ENCODE measurements at regions not wholly inside any gene's neighbourhood (a gene's known extent, or its start where the extent isn't known, plus 50 kb on each side); places are given as distances from the start of the nearest gene placed in this dataset.
"Not testable (repeated sequence)": the region's sequence is repeated elsewhere in the genome, so short reads cannot be mapped to it uniquely, and the experiment has no call there.

DNA sequence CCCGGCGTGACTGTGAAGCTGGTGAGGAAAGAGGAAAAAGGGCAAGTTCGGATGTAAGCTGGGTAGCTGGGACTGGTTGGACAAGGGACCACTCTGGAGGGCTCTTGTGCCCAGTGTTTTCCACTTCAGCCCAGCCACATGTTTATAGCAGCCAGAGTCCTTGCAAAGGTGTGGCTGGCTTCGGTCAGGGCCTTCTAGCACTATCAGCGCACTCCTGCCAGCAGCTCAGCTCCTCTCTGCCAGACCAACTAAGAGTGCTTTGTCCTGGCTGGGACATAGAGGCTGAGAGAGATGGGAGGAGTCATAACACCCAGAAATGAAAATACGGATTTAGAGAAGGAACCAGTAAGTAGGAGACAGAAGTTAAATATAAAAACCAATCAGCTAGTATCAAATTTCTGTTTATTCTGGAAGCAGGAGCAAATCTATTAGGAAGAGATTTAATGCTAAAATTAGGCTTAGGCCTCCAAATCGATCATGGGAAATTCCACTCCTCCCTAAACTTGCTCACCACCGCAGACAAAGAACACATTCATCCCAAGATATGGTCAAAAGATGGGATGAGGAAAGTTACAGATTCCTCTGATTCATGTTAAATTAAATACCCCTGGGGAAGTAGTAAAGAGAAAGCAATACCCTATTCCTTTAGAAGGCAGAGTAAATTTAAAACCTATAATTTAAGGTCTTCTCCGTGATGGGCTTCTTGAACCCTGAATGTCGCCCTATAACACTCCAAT is 135.0 kb downstream of the RALA start:
- DNase-seq: no peak

DNA sequence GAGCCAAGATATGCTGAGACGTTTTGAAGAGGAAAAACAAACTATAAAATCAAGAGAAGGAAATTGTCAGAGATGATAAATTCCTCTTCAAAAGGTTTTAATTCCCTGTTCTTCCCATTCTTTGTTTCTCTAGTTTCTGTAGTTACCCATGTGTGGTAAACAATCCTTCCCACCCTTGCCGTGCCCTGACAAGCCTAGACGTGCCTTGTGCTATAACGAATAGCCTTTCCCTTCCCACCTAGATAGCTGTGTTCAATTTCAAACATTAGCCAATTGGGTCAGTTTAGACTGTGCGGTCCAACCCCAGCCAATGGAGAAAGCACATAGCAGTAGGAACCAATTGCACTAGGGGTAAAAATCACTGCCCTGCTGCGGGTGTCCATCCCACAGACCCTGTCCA is 138.1 kb downstream of the RALA start:
- peak; percentile 45 for DNase-seq

DNA sequence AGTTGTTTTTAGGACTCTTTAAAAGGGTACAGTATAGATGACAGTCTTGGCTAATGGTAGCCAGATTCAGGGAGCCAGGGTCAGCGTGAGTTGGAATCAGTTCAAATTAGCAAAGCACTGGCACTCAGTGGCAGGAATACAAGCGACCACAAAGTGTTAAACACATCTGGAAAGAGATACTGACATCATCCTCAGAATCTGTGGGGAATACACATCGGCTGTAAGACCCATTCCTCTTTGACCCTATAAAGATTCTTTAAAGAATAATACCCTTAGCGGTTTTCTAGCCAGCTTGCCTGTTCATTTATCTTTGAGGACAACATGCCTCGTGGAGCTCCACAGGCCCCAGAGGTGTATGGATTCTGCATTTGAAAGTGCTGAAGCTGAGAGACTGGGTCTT is 139.1 kb downstream of the RALA start:
- not testable (repeated sequence) for DNase-seq

DNA sequence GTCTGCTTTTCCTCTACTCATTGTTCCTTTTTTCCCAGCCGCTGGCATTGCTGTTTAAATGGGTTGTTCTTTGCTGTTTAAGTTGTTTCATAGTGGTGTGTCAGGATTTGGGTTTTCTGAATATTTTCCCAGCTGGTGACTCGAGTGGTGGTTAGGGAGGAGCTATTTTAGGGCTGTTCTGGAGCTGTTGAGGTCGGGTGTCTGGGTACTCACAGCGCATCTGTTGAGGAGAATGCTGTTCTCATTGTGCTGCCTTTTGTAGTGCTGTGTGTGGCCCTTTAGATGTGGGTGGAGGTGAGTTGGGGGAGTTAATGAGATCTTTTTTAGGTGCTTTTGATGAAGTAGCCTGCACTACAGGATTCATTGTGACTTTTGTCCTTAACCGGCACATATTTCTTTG is 139.5 kb downstream of the RALA start:
- DNase-seq: not testable (repeated sequence)

DNA sequence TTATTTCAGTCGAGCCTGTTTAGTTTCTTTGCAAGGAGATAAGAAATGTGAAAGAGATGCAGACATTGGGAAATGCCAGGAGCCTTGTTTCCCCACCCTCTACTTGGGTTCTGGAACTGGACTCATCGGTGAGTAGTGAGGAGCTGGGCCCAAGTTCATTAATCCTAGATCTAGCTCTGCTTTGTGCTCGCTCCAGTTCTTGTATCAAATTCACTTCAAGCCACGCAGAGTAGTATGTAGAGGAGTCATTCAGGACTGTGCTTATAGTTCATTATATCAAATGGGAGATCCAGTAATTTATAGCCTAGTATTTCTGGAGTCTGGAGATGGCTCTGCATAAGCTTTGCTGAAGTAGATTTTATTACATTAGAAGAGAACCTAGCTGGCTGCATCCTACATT is 142.5 kb downstream of the RALA start:
- not testable (repeated sequence) for DNase-seq

DNA sequence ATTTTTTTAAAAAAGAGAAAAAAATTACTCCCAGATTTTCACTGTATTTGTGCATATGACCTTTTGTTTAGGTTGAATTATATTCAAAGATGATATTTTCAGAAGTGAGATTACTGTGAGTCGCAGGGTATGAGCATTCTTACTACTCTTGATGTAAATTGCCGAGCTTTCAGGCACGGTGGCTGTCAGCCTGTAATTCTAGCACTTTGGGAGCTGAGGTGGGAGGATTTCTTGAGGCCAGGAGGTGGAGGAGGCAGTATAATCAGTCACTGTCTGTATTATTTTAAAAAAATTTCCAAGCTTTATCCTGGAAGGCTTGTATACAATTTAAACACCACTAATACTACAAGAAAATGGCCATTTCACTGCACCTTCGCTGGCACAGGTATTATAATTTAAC is 145.1 kb downstream of the RALA start:
- DNase-seq: not testable (repeated sequence)

DNA sequence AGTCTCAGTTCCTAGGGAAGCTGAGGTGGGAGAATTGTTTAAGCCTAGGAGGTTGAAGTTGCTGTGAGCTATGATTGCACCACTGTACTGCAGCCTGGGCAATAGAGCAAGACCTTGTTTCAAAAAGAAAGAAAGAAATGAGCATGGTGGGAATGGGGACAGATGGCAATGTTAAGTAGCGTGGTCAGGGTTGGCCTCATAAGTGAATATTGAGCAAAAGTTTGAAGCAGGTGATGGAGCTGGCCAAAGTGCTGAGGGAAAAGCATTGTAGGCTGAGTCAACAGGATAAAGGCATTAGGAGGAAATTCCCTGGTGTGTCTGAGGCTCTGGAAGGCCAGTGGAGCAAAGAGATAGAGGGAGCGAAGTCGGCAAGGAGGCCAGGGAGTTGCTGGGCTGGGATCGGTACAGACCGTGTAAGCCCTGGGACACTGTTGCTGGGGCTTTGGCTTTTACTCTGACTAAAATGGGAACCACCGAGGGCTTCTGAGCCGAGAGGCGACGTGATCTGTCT is 151.0 kb downstream of the RALA start:
- DNase-seq: not testable (repeated sequence)

DNA sequence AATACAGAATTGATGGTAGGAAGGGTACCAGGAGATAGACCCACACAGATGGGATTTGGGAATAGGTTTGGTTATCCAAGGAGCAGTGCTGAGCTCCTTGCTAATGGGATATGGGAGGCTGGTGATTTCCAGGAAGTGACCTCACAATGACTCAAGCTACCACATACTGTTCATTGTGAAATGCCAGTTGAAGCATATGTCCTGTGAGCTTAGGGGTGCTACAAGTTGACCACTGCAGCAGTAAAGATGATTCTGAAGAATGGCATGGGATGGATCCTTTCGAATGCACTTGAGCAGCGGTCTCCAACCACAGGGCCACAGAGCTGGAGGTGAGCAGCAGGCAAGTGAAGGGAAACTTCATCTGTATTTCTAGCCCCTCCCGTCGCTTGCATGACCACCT is 158.2 kb downstream of the RALA start:
- DNase-seq: not testable (repeated sequence)

DNA sequence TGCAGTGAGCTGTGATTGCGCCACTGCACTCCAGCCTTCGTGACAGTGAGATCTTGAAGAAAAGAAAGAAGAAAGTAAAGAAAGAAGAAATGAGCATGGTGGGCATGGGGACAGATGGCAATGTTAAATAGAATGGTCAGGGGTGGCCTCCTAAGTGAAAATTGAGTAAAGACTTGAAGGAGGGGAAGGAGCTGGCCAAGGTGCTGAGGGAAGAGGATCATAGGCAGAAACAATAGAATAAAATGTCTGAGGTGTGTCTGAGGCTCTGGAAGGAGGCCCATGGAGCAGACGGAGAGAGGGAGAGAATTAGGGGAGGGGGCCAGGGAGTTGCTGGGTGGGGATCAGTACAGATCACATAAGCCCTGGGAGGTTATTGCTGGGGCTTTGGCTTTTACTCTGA is 163.1 kb downstream of the RALA start:
- DNase-seq: not testable (repeated sequence)

DNA sequence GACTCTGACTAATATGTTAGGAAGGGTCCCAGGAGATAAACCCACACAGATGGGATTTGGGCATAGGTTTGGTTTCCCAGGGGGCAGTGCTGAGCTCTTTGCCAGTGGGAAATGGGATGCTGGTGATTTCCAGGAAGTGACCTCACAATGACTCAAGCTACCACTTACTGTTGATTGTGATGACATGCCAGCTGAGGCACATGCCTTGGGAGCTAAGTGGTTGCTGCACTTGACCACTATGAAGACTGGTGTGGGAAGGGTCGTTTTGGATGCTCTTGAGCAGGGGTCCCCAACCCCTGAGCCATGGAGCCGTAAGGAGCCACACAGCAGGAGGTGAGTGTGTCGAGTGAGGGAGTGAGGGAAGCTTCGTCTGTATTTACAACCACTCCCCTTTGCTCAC is 159.0 kb upstream of the CDK13 start:
- DNase-seq: not testable (repeated sequence)

DNA sequence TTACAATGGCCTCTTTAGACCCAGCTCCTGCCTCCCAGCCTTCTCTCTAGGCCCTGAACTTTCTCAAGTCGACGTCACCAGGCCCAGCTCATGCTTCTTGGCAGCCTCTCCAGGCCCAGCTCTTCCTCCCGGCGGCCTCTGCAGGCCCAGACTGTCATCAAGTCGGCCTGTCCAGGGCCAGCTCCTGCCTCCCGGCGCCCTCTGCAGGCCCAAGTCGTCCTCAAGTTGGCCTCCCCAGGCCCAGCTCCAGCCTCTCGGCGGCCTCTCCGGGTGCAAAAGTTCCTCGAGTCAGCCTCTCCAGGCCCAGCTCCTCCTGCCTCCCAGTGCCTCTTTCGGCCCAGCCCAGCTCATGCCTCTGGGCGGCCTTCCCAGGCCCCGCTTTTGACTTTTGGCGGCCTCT is 158.1 kb upstream of the CDK13 start:
- DNase-seq: not testable (repeated sequence)

DNA sequence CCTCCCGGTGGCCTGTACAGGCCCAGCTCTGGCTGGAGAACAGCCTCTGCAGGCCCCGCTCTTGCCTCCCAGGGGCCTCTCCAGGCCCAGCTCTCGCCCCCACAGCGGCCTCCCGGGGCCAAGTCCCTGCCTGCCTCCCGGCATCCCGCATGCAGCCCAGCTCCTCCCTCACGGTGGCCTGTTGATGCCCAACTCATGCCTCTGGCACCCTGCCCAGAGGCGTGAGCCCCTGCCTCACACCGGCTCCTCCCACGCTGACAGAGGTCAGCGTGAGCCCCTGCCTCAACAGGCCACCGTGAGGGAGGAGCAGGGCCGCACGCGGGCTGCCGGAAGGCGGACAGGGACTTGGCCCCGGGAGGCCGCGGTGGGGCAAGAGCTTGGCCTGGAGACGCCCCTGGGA is 157.0 kb upstream of the CDK13 start:
- not testable (repeated sequence) for DNase-seq

DNA sequence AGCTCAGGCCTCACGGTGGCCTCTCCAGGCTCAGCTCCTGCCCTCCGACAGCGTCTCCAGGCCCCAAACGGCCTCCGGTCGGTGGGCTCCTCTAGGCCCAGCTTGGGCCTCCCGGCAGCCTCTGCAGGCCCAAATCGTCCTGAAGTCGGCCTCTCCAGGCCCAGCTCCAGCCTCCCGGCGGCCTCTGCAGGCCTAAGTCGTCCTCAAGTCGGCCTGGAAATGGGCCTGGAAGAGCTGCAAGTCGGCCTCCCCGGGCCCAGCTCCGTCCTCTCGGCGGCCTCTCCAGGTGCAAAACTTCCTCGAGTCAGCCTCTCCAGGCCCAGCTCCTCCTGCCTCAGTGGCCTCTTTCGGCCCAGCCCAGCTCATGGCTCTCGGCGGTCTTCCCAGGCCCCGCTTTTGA is 156.2 kb upstream of the CDK13 start:
- not testable (repeated sequence) for DNase-seq

DNA sequence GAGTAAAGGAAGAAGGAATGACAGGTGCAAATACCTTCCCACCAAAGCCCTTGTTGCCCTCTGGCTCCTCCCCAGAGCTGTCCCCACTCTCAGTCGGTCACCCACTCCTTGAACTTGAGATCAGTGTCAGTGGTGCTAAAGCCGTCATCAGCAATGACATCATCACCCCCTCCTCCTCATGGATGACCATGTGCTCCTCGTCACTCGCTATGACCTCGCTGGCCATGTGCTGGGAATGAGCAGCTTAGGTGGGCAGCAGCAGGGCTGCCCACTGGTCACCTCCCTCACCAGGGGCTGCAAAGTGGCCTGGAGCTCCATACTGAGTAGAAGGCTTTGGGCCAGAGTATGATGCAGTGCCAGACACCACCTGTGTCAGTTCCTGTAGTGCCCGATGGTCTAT is 153.1 kb upstream of the CDK13 start:
- DNase-seq: not testable (repeated sequence)

DNA sequence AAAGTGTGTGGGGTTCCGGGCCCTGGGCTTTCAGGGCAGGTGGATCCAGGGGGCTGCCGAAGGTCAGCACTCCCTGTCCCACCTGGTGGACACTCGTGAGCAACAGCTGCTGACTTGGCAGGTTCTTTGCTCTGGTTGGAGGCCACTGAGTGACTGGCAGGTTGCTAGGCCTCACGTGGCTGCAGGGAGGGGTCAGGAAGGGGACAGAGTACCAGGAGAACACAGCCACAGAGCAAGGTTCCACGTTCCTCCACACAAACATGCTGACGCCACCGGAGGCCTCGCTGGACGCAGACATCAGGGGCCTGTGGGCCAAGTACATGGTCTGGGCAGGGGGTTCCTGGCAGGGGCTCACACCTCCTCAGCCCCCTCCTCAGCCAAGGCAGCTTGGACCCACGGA is 152.0 kb upstream of the CDK13 start:
- not testable (repeated sequence) for DNase-seq

DNA sequence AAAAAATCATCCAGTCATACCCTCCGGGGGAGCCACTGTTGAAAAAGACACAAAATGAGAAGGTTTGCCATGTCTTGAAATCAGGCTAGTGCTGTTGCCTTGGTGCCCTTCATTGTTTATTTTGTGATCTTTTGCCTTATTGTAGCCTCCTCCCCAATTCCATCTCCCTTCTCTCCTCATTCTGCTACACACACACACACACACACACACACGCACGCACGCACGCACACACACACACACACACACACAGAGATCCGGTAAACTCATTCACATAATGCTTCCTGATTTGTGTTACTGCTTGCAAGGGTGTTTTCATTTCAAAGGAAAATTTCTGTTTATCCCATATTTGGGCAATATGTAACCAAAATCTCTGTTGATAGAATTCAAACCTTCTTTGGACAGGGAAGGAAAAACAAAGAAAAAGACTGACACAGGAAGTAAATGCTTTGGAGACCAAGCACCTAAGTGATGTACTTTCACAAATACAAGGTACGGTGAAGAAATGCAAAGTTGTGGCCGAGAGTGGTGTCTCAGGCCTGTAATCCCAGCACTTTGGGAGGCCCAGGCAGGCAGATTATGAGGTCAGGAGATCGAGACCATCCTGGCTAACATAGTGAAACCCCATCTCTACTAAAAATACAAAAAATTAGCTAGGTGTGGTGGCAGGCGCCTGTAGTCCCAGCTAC is 141.1 kb upstream of the CDK13 start:
- no peak for DNase-seq

DNA sequence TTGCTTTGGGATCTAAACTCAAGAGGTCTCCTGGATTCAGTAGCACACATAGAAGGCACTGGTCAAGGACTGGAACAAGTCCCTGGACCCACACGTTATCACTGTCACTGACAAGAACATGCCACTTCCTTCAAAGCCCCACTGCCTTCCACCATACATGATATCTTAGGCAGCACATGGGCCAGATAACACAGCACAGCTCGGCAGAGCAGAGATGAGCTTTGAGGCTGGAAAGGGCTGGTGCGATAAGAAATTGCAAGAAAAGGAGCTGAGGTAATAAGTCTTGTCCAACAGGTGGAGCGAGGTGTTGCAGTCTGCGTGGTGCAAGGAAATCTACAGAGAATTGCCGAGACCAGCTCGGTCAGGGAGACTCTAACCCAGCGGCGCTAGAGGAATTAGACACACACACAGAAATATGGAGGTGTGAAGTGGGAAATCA is 139.8 kb upstream of the CDK13 start:
- DNase-seq: no peak

DNA sequence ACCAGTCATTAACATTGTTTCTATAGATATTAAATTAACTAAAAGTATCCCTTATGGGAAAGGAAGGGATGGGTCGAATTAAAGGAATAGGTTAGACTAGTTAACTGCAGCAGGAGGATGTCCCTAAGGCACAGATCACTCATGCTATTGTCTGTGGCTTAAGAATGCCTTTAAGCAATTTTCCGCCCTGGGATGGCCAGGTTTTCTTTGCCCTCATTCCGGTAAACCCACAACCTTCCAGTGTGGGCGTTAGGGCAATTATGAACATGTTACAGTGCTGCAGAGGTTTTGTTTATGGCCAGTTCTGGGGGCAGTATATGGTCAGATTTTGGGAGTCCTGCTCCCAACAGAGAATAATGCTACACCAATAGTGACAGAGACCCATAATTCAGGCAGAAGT is 139.3 kb upstream of the CDK13 start:
- DNase-seq: no peak

DNA sequence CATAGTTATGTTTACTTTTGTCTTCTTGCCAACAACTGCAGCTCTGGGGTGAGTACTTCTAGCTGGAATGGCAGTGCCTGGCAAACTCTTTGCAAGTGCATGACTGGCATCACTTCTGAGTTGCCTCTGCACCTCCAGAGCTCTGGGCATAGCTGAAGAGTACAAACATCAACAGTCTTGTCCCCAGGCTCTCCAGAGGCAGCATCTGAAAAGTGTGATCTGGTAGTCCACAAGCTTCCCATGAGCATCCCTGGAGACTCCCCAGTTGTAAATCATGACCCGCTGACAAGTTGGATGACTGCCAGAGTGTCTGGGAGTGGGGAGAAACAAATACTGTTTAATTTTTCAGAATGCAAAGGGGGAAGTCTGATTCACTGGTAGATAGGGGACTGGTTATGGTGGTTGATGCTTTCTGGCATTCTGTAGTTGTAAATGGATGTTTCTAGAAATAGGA is 138.9 kb upstream of the CDK13 start:
- peak; percentile 73 for DNase-seq

DNA sequence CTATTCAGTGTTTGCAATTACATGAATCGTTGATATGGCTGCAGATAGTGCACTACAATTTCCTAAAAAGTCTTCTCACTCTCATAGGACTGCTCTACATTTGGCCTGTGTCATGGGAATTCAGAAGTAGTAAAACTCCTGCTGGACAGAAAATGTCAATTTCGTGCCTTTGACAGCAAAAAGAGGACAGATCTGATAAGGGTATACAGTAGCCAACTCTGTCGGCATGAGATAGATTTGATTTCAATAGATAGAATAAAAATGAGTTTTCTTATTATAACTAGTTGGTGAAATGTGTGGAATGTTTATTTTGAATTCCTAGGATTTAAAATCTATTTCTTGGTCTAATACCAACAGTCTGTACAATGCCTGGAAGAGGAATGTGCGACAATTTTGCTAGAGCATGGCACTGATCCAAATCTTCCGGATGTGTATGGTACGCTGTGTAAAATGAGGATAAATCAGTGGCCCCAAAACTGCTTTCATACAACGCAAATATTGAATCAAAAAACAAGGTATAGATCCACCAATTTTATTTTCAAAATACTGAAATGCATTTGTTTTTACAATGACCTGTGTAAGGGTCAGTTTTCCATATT is 133.5 kb upstream of the CDK13 start:
- no peak for DNase-seq

DNA sequence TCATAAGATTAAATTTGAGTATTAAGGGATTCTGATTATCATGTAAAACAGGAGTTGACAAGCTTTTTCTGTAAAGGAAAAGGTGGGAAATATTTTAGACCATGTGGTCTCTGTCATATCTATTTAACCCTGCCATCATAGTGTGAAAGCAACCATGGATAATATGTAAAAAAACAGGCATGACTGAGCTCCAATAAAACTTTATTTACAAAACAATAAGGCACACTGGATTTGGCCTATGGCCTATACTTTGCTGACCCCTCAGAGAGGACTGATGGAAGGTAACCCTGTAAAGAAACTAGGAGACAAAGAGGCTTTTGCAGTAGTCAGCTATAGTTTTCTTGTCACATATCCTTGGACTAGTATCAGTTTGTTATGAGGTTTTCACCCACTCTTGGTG is 130.5 kb upstream of the CDK13 start:
- no peak for DNase-seq

DNA sequence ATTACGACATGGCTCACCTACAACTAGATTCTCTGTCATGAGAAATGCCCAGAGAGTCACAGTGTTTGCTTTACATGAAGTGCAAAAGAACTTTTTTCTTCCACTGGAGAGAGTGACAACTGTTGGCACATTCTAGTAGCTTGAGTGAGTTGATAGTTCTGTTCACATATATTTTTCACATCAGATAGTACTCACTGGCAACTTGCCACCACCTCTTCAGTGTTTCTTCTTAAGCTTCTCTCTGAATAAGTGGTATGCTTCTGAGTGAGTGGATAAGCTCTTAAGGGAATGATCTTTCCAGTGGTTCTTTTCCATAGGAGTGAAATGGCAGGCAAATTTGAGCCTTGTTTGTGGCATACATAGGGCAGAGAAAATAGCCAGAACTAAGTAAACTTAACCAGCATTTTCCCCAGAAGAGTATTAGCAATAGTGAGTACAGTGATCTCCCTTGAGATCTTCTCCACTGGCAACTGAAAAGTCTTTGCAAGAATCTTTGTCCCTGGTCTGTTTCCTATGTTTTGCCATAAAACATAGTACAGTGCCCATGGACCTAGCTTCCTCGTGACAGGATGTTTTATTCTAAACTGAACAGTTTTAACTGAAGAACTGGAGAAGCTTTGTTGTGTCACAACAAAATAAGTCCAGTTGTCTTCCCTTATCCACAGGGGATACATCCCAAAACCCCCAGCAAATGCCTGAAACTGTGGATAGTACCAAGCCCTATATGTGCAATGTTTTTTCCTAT is 125.4 kb upstream of the CDK13 start:
- DNase-seq: no peak

DNA sequence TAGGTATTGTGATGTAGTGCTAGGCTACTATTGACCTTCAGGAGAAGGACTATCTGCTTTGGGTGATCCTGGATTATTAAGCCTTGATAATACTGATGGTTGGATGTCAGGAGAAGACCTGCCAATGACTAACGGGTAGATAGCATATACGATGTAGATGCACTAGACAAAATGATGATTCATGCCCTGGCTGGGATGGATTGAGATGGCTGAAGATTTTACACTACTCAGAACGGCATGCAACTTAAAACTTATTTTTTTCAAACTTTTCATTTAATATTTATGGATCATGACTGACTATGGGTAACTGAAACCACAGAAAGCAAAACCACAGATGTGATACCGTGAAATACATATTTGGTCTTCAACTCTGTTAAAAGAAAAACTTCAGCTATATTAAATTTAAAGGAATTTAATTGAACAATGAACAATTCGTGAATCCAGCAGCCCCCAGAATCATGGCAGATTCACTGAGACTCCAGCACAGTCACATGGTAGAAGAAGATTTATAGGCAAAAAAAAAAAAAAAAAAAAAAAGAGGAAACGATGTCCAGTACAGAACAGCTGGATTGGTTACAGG is 124.6 kb upstream of the CDK13 start:
- DNase-seq: no peak
